ENCODE measurements at regions not wholly inside any gene's neighbourhood (a gene's known extent, or its start where the extent isn't known, plus 50 kb on each side); places are given as distances from the start of the nearest gene placed in this dataset.

- H3K27me3 Mint-ChIP-seq (ENCODE audit: low read depth) = no peaks in the 10 kb centered on the region
- POLR2A ChIA-PET = no interaction called here
- DNase-seq (ENCODE audit: low spot score) (no peak), ATAC-seq (no peak)
- H3K9me3 Mint-ChIP-seq = peaks cover 11% of the 10 kb centered on the region
- no peak overlapping the region for H3K4me3 Mint-ChIP-seq
- TF ChIP-seq NFATC4 (CRISPR knock-in tag; IDR thresholded peaks at IDR 0.05) (no peak), NFYB (CRISPR knock-in tag; conservative IDR thresholded peaks at IDR 0.05; ENCODE audit: low read depth) (no peak), TEAD4 (CRISPR knock-in tag; IDR thresholded peaks at IDR 0.05) (no peak), E2F1 (CRISPR knock-in tag; IDR thresholded peaks at IDR 0.05) (no peak), ZBTB21 (CRISPR knock-in tag; IDR thresholded peaks at IDR 0.05; ENCODE audit: borderline replicate concordance) (no peak), MAX (CRISPR knock-in tag; IDR thresholded peaks at IDR 0.05) (no peak), JAZF1 (CRISPR knock-in tag; IDR thresholded peaks at IDR 0.05) (no peak), SP1 (CRISPR knock-in tag; conservative IDR thresholded peaks at IDR 0.05) (no peak), FOXJ3 (CRISPR knock-in tag; IDR thresholded peaks at IDR 0.05; ENCODE audit: borderline replicate concordance) (no peak), TCF7 (CRISPR knock-in tag; IDR thresholded peaks at IDR 0.05; ENCODE audit: low read depth) (no peak), PREB (CRISPR knock-in tag; IDR thresholded peaks at IDR 0.05; ENCODE audit: borderline replicate concordance) (no peak), TP53 (CRISPR knock-in tag; IDR thresholded peaks at IDR 0.05) (no peak), ZMAT4 (CRISPR knock-in tag; IDR thresholded peaks at IDR 0.05) (no peak), NR3C1 (CRISPR knock-in tag; conservative IDR thresholded peaks at IDR 0.05; ENCODE audit: low read depth) (no peak), KAT7 (CRISPR knock-in tag; IDR thresholded peaks at IDR 0.05; ENCODE audit: borderline replicate concordance) (no peak), HMGXB4 (CRISPR knock-in tag; IDR thresholded peaks at IDR 0.05) (no peak), TEAD1 (CRISPR knock-in tag; IDR thresholded peaks at IDR 0.05) (no peak)
- H3K4me1 Mint-ChIP-seq = no peaks in the 10 kb centered on the region
- CTCF ChIA-PET = no interaction called here
- peaks cover 6% of the 10 kb centered on the region for H3K36me3 Mint-ChIP-seq
- no peak overlapping the region for H3K27ac Mint-ChIP-seq
Measured at GRCh38 chr4:128394778-128395177, 107.2 kb upstream of the PGRMC2 start.

GRCh38 chr4:128393101-128393704 is 105.6 kb upstream of the PGRMC2 start:
- ATAC-seq (no peak), DNase-seq (ENCODE audit: low spot score) (no peak)
- Mint-ChIP-seq H3K36me3 (peaks cover 6% of the 10 kb centered on the region), H3K4me1 (no peaks in the 10 kb centered on the region), H3K4me3 (no peak overlapping the region), H3K27me3 (ENCODE audit: low read depth) (no peaks in the 10 kb centered on the region), H3K9me3 (peaks cover 11% of the 10 kb centered on the region), H3K27ac (no peak overlapping the region)
- ChIA-PET POLR2A (no interaction called here), CTCF (interaction anchor here (1.1 kb wide), 1 partner anchor 13 kb away, joined by 3 read pairs; no protein-coding TSS in a partner anchor)
- TF ChIP-seq E2F5 (CRISPR knock-in tag; IDR thresholded peaks at IDR 0.05) (no peak), ZNF532 (CRISPR knock-in tag; IDR thresholded peaks at IDR 0.05; ENCODE audit: borderline replicate concordance) (no peak), TCF7 (CRISPR knock-in tag; IDR thresholded peaks at IDR 0.05; ENCODE audit: low read depth) (no peak), NFE2L1 (CRISPR knock-in tag; IDR thresholded peaks at IDR 0.05) (no peak), FOXK1 (CRISPR knock-in tag; IDR thresholded peaks at IDR 0.05) (no peak), ZMAT4 (CRISPR knock-in tag; IDR thresholded peaks at IDR 0.05) (no peak), ZNF263 (CRISPR knock-in tag; IDR thresholded peaks at IDR 0.05; ENCODE audit: low read depth) (no peak), ZNF425 (CRISPR knock-in tag; conservative IDR thresholded peaks at IDR 0.05) (no peak)
